ENCODE measurements at regions not wholly inside any gene's neighbourhood (a gene's known extent, or its start where the extent isn't known, plus 50 kb on each side); places are given as distances from the start of the nearest gene placed in this dataset.
"Not testable (repeated sequence)": the region's sequence is repeated elsewhere in the genome, so short reads cannot be mapped to it uniquely, and the experiment has no call there.

- no peak for DNase-seq
These were observed 556.5 kb downstream of the GABRG2 start for GRCh38 chr5:162624110-162624509.

- DNase-seq: no peak
These were observed 569.9 kb downstream of the GABRG2 start for GRCh38 chr5:162637481-162637880.

GRCh38 chr5:162638849-162639248 lies 571.3 kb downstream of the GABRG2 start:
- no peak for DNase-seq

GRCh38 chr5:162641142-162641813 lies 573.7 kb downstream of the GABRG2 start:
- DNase-seq: no peak

GRCh38 chr5:162654661-162655405 lies 587.3 kb downstream of the GABRG2 start:
- DNase-seq: no peak

- no peak for DNase-seq
These were observed 589.5 kb downstream of the GABRG2 start for GRCh38 chr5:162657076-162657475.

GRCh38 chr5:162664846-162665245 lies 597.3 kb downstream of the GABRG2 start:
- no peak for DNase-seq

- no peak for DNase-seq
These were observed 601.4 kb downstream of the GABRG2 start for GRCh38 chr5:162668926-162669325.

GRCh38 chr5:162672061-162672460 lies 604.5 kb downstream of the GABRG2 start:
- DNase-seq: no peak

- no peak for DNase-seq
These were observed 615.7 kb downstream of the GABRG2 start for GRCh38 chr5:162683284-162683683.

GRCh38 chr5:162684145-162684544 lies 616.6 kb downstream of the GABRG2 start:
- DNase-seq: peak; percentile 15

GRCh38 chr5:162685302-162685701 lies 617.7 kb downstream of the GABRG2 start:
- no peak for DNase-seq

- DNase-seq: not testable (repeated sequence)
These were observed 628.7 kb downstream of the GABRG2 start for GRCh38 chr5:162696272-162696671.

- no peak for DNase-seq
These were observed 631.8 kb downstream of the GABRG2 start for GRCh38 chr5:162699361-162699760.

GRCh38 chr5:162703914-162704313 lies 636.3 kb downstream of the GABRG2 start:
- DNase-seq: peak; percentile 5

GRCh38 chr5:162711244-162711643 lies 643.7 kb downstream of the GABRG2 start:
- no peak for DNase-seq

GRCh38 chr5:162719720-162720119 lies 652.1 kb downstream of the GABRG2 start:
- no peak for DNase-seq

GRCh38 chr5:162721125-162721524 lies 653.6 kb downstream of the GABRG2 start:
- DNase-seq: no peak

- DNase-seq: no peak
These were observed 684.8 kb upstream of the CCNG1 start for GRCh38 chr5:162752612-162753011.

GRCh38 chr5:162762119-162762518 lies 675.3 kb upstream of the CCNG1 start:
- DNase-seq: no peak

GRCh38 chr5:162769019-162769418 lies 668.4 kb upstream of the CCNG1 start:
- DNase-seq: peak; percentile 9

- no peak for DNase-seq
These were observed 651.7 kb upstream of the CCNG1 start for GRCh38 chr5:162785673-162786072.

- DNase-seq: no peak
These were observed 651.2 kb upstream of the CCNG1 start for GRCh38 chr5:162786234-162786633.

- no peak for DNase-seq
These were observed 640.9 kb upstream of the CCNG1 start for GRCh38 chr5:162796507-162796906.
